PC-9 (cell line): ENCODE measurements at regions not wholly inside any gene's neighbourhood (a gene's known extent, or its start where the extent isn't known, plus 50 kb on each side); places are given as distances from the start of the nearest gene placed in this dataset.
"Not testable (repeated sequence)": the region's sequence is repeated elsewhere in the genome, so short reads cannot be mapped to it uniquely, and the experiment has no call there.

Source experiments
- BruUV-seq: library from RNA; stranded (reverse); fragments of 400-500 nt; replicated peaks from 2 replicates; lab custom pipeline; 2021; lab: Mats Ljungman, UMichigan
- CTCF ChIA-PET: fragments of 300-600 bp; sonication (Branson Sonifier 250); formaldehyde crosslinking; loops from one replicate; lab custom pipeline; 2022; ENCODE audit warnings: antibody characterized with exemption; lab: Charles Lee
- POLR2A ChIA-PET: fragments of 300-600 bp; sonication (Branson Sonifier 250); formaldehyde crosslinking; loops from one replicate; lab custom pipeline; 2022; ENCODE audit warnings: antibody characterized with exemption; ENCODE audit not compliant: unreplicated experiment; lab: Charles Lee
- DNase-seq, 2 experiments: peaks; one replicate each; pipeline versions ENCODE4 v3.0.0 to v3.0.0-alpha.2; 2015 to 2022; ENCODE audit warnings: mixed read lengths in 1 of 2
- H2AFZ ChIP-seq: fragments of 200-600 bp; sonication (generic); 2 replicates; pipeline ENCODE4 v1.8.1; 2017; ENCODE audit warnings: antibody characterized with exemption
- H3F3A ChIP-seq: fragments of 200-600 bp; sonication (generic); 2 replicates; pipeline ENCODE4 v1.8.1; 2017; ENCODE audit warnings: antibody characterized with exemption, mild to moderate bottlenecking, low read depth; ENCODE audit not compliant: insufficient read depth
- H3K27ac ChIP-seq: fragments of 200-600 bp; sonication (generic); 2 replicates; pipeline ENCODE4 v1.6.1; 2016; ENCODE audit warnings: mixed run types
- H3K27me3 ChIP-seq: fragments of 200-600 bp; sonication (generic); 2 replicates; pipeline ENCODE4 v1.6.1; 2016; ENCODE audit warnings: low read depth, mixed run types; ENCODE audit not compliant: insufficient read depth
- H3K36me3 ChIP-seq: fragments of 200-600 bp; sonication (generic); 2 replicates; pipeline ENCODE4 v1.6.1; 2016; ENCODE audit warnings: low read depth, mixed run types
- H3K4me1 ChIP-seq: fragments of 200-600 bp; sonication (generic); replicated peaks from 2 replicates; pipeline ENCODE4 v1.6.1; 2016; ENCODE audit warnings: mixed run types; ENCODE audit not compliant: insufficient read depth
- H3K4me2 ChIP-seq: fragments of 200-600 bp; sonication (generic); 2 replicates; pipeline ENCODE4 v1.6.1; 2017; ENCODE audit warnings: mixed run types
- H3K4me3 ChIP-seq: fragments of 200-600 bp; sonication (generic); 2 replicates; pipeline ENCODE4 v1.6.1; 2016; ENCODE audit warnings: mixed run types
- H3K79me2 ChIP-seq: fragments of 200-600 bp; sonication (generic); 2 replicates; pipeline ENCODE4 v1.6.1; 2017; ENCODE audit warnings: low read depth, mixed run types
- H3K9me2 ChIP-seq: fragments of 200-600 bp; sonication (generic); 2 replicates; pipeline ENCODE4 v1.8.1; 2017; ENCODE audit warnings: mild to moderate bottlenecking; ENCODE audit not compliant: insufficient read depth
- H3K9me3 ChIP-seq: fragments of 200-600 bp; sonication (generic); 2 replicates; pipeline ENCODE4 v1.8.1; 2016; ENCODE audit warnings: low read depth; ENCODE audit not compliant: insufficient read depth
- H4K20me1 ChIP-seq: fragments of 200-600 bp; sonication (generic); 2 replicates; pipeline ENCODE4 v1.8.1; 2017; ENCODE audit not compliant: insufficient read depth
- CTCF ChIP-seq: fragments of 200-600 bp; sonication (generic); conservative IDR thresholded peaks from 2 replicates; pipeline ENCODE4 v1.6.1; 2017; ENCODE audit warnings: mixed run types, antibody characterized with exemption, mild to moderate bottlenecking, moderate library complexity
- EZH2 ChIP-seq: fragments of 200-600 bp; sonication (generic); IDR thresholded peaks from 2 replicates; pipeline ENCODE4 v1.8.0; 2017; ENCODE audit warnings: antibody characterized with exemption, low read depth
- intact Hi-C: fragments of 100-400 bp; cut with micrococcal nuclease; formaldehyde crosslinking; loops from one replicate; pipeline ENCODE4 v1.10.0; 2022; ENCODE audit not compliant: unreplicated experiment

- Histone ChIP-seq H3K4me3 (no peak overlapping the region), H3K27ac (no peak overlapping the region), H4K20me1 (no peaks in the 10 kb centered on the region), H3K9me3 (no peaks in the 10 kb centered on the region), H3K27me3 (no peaks in the 10 kb centered on the region), H3F3A (no peaks in the 10 kb centered on the region), H3K36me3 (no peaks in the 10 kb centered on the region), H2AFZ (no peak overlapping the region), H3K4me1 (no peaks in the 10 kb centered on the region), H3K4me2 (no peak overlapping the region), H3K9me2 (no peaks in the 10 kb centered on the region), H3K79me2 (no peaks in the 10 kb centered on the region)
- DNase-seq, result no peak
- POLR2A ChIA-PET, result no interaction called here
- no TSS peak for BruUV-seq
- no peak for TF ChIP-seq CTCF
- no peak for TF ChIP-seq EZH2
- CTCF ChIA-PET, result no interaction called here
- intact Hi-C loops, result no loop called here
These were observed 65.9 kb upstream of the THBS1 start for GRCh38 chr15:39514933-39515332.

- CTCF ChIA-PET, result no interaction called here
- Histone ChIP-seq H4K20me1 (no peaks in the 10 kb centered on the region), H2AFZ (no peak overlapping the region), H3F3A (no peaks in the 10 kb centered on the region), H3K4me3 (no peak overlapping the region), H3K27ac (no peak overlapping the region), H3K4me1 (no peaks in the 10 kb centered on the region), H3K79me2 (no peaks in the 10 kb centered on the region), H3K9me2 (no peaks in the 10 kb centered on the region), H3K36me3 (no peaks in the 10 kb centered on the region), H3K27me3 (no peaks in the 10 kb centered on the region), H3K4me2 (no peak overlapping the region), H3K9me3 (no peaks in the 10 kb centered on the region)
- DNase-seq, result no peak
- intact Hi-C loops, result no loop called here
- POLR2A ChIA-PET, result no interaction called here
- BruUV-seq, result no TSS peak
- TF ChIP-seq EZH2 (no peak), CTCF (no peak)
These were observed 65.1 kb upstream of the THBS1 start for GRCh38 chr15:39515765-39516164.

DNA sequence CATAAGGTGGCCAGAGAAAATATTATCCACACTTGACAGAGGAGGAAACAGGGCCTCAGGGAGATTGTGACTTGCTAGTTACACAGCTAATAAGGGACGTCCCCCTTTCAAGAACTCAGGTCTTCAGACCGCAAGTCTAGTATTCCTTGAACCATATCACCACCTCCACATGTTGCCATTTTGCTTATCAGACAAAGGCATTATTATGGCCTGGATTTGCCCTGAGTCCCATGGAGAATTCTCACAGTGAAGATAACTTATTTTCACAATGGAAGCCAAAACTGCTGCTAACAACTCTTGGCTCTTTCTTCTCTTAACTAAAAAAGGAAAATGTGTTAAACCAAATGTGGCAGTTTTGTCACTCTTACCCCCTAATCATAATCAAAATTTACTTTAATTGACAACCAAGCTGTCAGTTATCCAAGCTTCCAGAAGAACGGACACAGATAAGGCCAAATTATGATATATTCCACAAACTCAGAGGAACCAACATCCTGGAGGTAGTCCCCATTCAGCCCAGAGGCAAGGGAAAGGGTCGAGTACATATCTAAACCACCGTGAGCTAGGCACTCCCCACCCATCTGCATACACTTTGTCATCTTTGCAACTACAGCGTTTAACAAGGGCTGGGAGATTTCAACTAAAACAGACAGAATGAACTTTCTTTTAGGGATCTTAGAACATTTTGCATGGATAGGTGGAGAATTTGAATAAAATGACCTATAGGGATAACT is 63.6 kb upstream of the THBS1 start:
- no peaks in the 10 kb centered on the region for H3K27me3 ChIP-seq
- H3K36me3 ChIP-seq, result no peaks in the 10 kb centered on the region
- no peaks in the 10 kb centered on the region for H3F3A ChIP-seq
- intact Hi-C loops, result no loop called here
- no peak for DNase-seq
- CTCF ChIA-PET, result no interaction called here
- no peak overlapping the region for H3K4me2 ChIP-seq
- no peak overlapping the region for H3K27ac ChIP-seq
- BruUV-seq, result no TSS peak
- H3K9me3 ChIP-seq, result no peaks in the 10 kb centered on the region
- H2AFZ ChIP-seq, result no peak overlapping the region
- no peaks in the 10 kb centered on the region for H3K4me1 ChIP-seq
- POLR2A ChIA-PET, result no interaction called here
- H3K79me2 ChIP-seq, result no peaks in the 10 kb centered on the region
- H3K4me3 ChIP-seq, result no peak overlapping the region
- H3K9me2 ChIP-seq, result no peaks in the 10 kb centered on the region
- TF ChIP-seq EZH2, result no peak
- H4K20me1 ChIP-seq, result no peaks in the 10 kb centered on the region

- H3K36me3 ChIP-seq, H3K79me2 ChIP-seq, intact Hi-C loops, H3K27me3 ChIP-seq, BruUV-seq, H3K4me1 ChIP-seq, DNase-seq, POLR2A ChIA-PET, H2AFZ ChIP-seq, H3K9me3 ChIP-seq, H3K27ac ChIP-seq, CTCF ChIA-PET, H3K9me2 ChIP-seq, H4K20me1 ChIP-seq, H3F3A ChIP-seq, H3K4me3 ChIP-seq, H3K4me2 ChIP-seq: not testable (repeated sequence)
These were observed 56.9 kb upstream of the THBS1 start for GRCh38 chr15:39523968-39524367.
